ENCODE measurements at regions not wholly inside any gene's neighbourhood (a gene's known extent, or its start where the extent isn't known, plus 50 kb on each side); places are given as distances from the start of the nearest gene placed in this dataset.

GRCh38 chr21:25036775-25037174 lies 570.5 kb downstream of the MRPL39 start:
- no peak for TF ChIP-seq EZH2 (IDR thresholded peaks at IDR 0.05; ENCODE audit: low read depth, low read length, severe bottlenecking)
- no peak for TF ChIP-seq CTCF (IDR thresholded peaks at IDR 0.05; ENCODE audit: control extremely low read depth in 1 of 3, insufficient read depth in 1 of 3, low read depth in 1 of 3, low read length in 3 of 3)
